ENCODE measurements at regions not wholly inside any gene's neighbourhood (a gene's known extent, or its start where the extent isn't known, plus 50 kb on each side); places are given as distances from the start of the nearest gene placed in this dataset.

DNA sequence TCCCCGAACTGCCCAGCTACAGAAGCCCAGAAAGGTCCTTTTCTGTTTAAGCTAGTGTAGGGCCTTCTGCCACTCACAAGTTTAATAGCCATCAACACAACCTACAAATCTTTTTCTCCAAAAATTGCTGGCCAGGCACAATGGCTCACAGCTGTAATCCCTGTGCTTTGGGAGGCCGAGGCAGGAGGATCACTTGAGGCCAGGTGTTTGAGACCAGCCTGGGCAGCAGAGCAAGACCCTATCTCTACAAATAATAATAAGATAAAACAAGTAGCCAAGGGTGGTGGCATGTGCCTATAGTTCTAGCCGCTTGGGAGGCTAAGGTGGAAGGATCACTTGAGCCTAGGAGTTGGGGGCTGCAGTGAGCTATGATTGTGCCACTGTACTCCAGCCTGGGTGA, 176.4 kb downstream of the HSD17B3 start:
- Histone ChIP-seq H3F3A (ENCODE audit: control insufficient read depth, insufficient read depth) (no peaks in the 10 kb centered on the region), H3K4me2 (ENCODE audit: low read length) (no peak overlapping the region), H3K79me2 (ENCODE audit: control insufficient read depth, low read length) (no peaks in the 10 kb centered on the region), H3K27me3 (ENCODE audit: control insufficient read depth, low read length) (no peaks in the 10 kb centered on the region), H3K9me3 (ENCODE audit: control insufficient read depth, insufficient read depth, low read length) (no peaks in the 10 kb centered on the region), H3K36me3 (ENCODE audit: control insufficient read depth, low read length) (no peaks in the 10 kb centered on the region), H3K4me1 (ENCODE audit: control insufficient read depth, low read length) (no peaks in the 10 kb centered on the region), H3K4me3 (ENCODE audit: low read length) (no peak overlapping the region), H3K9me2 (replicated peaks; ENCODE audit: control insufficient read depth, low read length) (no peaks in the 10 kb centered on the region), H3K27ac (ENCODE audit: low read depth, low read length) (no peak overlapping the region), H4K20me1 (ENCODE audit: control insufficient read depth, insufficient read depth, low read depth, low read length) (no peaks in the 10 kb centered on the region)
- TF ChIP-seq, protein P1, sequence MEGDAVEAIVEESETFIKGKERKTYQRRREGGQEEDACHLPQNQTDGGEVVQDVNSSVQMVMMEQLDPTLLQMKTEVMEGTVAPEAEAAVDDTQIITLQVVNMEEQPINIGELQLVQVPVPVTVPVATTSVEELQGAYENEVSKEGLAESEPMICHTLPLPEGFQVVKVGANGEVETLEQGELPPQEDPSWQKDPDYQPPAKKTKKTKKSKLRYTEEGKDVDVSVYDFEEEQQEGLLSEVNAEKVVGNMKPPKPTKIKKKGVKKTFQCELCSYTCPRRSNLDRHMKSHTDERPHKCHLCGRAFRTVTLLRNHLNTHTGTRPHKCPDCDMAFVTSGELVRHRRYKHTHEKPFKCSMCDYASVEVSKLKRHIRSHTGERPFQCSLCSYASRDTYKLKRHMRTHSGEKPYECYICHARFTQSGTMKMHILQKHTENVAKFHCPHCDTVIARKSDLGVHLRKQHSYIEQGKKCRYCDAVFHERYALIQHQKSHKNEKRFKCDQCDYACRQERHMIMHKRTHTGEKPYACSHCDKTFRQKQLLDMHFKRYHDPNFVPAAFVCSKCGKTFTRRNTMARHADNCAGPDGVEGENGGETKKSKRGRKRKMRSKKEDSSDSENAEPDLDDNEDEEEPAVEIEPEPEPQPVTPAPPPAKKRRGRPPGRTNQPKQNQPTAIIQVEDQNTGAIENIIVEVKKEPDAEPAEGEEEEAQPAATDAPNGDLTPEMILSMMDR (IDR thresholded peaks at IDR 0.05; ENCODE audit: low read depth, low read length, poor library complexity, severe bottlenecking), result no peak
- TF ChIP-seq EZH2phosphoT487 (IDR thresholded peaks at IDR 0.05; ENCODE audit: borderline replicate concordance, low read length), result no peak

DNA sequence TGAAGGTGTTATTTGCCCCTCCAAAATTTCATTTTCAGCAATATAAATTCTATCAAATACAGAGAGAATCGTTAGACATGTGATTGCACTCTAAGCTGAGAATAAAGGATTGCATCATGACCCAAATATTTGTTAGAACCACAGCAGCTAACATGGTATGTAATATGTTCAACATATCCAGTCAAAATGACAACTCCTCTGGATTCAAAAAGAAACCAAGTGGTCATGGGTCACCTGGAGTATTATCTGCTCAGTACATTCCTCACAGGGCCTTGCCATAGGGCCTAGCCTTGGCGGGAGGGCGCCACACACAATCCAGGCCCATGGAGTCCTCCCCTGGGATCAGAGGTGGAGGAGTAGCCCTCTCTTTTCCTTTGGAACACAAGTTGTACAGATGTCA, 179.2 kb downstream of the HSD17B3 start:
- no peaks in the 10 kb centered on the region for H3K36me3 ChIP-seq (ENCODE audit: control insufficient read depth, low read length)
- no peak overlapping the region for H3K4me3 ChIP-seq (ENCODE audit: low read length)
- H3K79me2 ChIP-seq (ENCODE audit: control insufficient read depth, low read length), result no peaks in the 10 kb centered on the region
- peaks cover 3% of the 10 kb centered on the region; the same call in 1 of the 2 replicates for H3K9me3 ChIP-seq (ENCODE audit: control insufficient read depth, insufficient read depth, low read length)
- no peaks in the 10 kb centered on the region for H4K20me1 ChIP-seq (ENCODE audit: control insufficient read depth, insufficient read depth, low read depth, low read length)
- no peaks in the 10 kb centered on the region for H3K9me2 ChIP-seq (replicated peaks; ENCODE audit: control insufficient read depth, low read length)
- H3F3A ChIP-seq (ENCODE audit: control insufficient read depth, insufficient read depth), result no peaks in the 10 kb centered on the region
- no peak overlapping the region for H3K4me2 ChIP-seq (ENCODE audit: low read length)
- H3K4me1 ChIP-seq (ENCODE audit: control insufficient read depth, low read length), result no peaks in the 10 kb centered on the region
- H3K27me3 ChIP-seq (ENCODE audit: control insufficient read depth, low read length), result peaks cover 2% of the 10 kb centered on the region; the same call in 1 of the 2 replicates
- no peak for TF ChIP-seq EZH2phosphoT487 (IDR thresholded peaks at IDR 0.05; ENCODE audit: borderline replicate concordance, low read length)
- TF ChIP-seq, protein P1 (IDR thresholded peaks at IDR 0.05; ENCODE audit: low read depth, low read length, poor library complexity, severe bottlenecking), result no peak
- H3K27ac ChIP-seq (ENCODE audit: low read depth, low read length), result no peak overlapping the region

DNA sequence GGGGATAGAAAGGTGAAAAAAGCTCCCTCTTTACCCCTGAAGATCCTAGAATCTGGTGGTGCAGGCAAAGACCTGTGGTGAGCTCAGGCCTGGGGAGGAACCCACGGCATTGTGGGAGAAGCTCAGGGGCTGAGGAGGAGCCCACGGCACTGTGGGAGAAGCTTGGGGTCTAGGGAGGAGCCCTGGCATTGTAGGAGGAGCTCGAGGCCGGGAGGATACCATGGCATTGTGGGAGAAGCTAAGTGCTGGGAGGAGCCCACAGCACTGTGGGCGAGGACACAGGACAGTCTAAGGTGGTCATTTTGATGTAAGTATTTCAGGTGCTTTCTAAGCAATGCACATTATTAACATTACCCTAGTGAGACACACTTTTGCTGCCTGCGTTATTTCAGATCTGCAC, 179.7 kb downstream of the HSD17B3 start:
- Histone ChIP-seq H3K4me1 (ENCODE audit: control insufficient read depth, low read length) (no peaks in the 10 kb centered on the region), H3K27me3 (ENCODE audit: control insufficient read depth, low read length) (peaks cover 2% of the 10 kb centered on the region; the same call in 1 of the 2 replicates), H3K27ac (ENCODE audit: low read depth, low read length) (no peak overlapping the region), H3F3A (ENCODE audit: control insufficient read depth, insufficient read depth) (no peaks in the 10 kb centered on the region), H3K9me2 (replicated peaks; ENCODE audit: control insufficient read depth, low read length) (no peaks in the 10 kb centered on the region), H3K79me2 (ENCODE audit: control insufficient read depth, low read length) (no peaks in the 10 kb centered on the region), H3K36me3 (ENCODE audit: control insufficient read depth, low read length) (no peaks in the 10 kb centered on the region), H3K4me3 (ENCODE audit: low read length) (no peak overlapping the region), H3K4me2 (ENCODE audit: low read length) (no peak overlapping the region), H4K20me1 (ENCODE audit: control insufficient read depth, insufficient read depth, low read depth, low read length) (no peaks in the 10 kb centered on the region), H3K9me3 (ENCODE audit: control insufficient read depth, insufficient read depth, low read length) (peaks cover 3% of the 10 kb centered on the region; the same call in 1 of the 2 replicates)
- no peak for TF ChIP-seq EZH2phosphoT487 (IDR thresholded peaks at IDR 0.05; ENCODE audit: borderline replicate concordance, low read length)
- TF ChIP-seq, protein P1 (IDR thresholded peaks at IDR 0.05; ENCODE audit: low read depth, low read length, poor library complexity, severe bottlenecking), result no peak

Data from DOHH2 (cell line).